WI38 (cell line): ENCODE measurements at regions not wholly inside any gene's neighbourhood (a gene's known extent, or its start where the extent isn't known, plus 50 kb on each side); places are given as distances from the start of the nearest gene placed in this dataset.

Experiments used
- H3K4me3 ChIP-seq: 2 replicates; pipeline ENCODE4 v1.5.1; 2011; ENCODE audit warnings: low read depth, mild to moderate bottlenecking, control low read depth, low read length
- CTCF ChIP-seq: IDR thresholded peaks from 2 replicates; pipeline ENCODE4 v1.5.1; 2012; ENCODE audit warnings: low read depth, mild to moderate bottlenecking, control low read depth, low read length

- TF ChIP-seq CTCF = no peak
These were observed 167.9 kb upstream of the KCNG1 start for GRCh38 chr20:51190783-51191180.

GRCh38 chr20:51189814-51190782 is 167.2 kb upstream of the KCNG1 start:
- H3K4me3 ChIP-seq = no peak overlapping the region
- TF ChIP-seq CTCF = no peak

More at GRCh38 chr20:51190783-51191180, 167.9 kb upstream of the KCNG1 start:
- H3K4me3 ChIP-seq = no peak overlapping the region

DNA sequence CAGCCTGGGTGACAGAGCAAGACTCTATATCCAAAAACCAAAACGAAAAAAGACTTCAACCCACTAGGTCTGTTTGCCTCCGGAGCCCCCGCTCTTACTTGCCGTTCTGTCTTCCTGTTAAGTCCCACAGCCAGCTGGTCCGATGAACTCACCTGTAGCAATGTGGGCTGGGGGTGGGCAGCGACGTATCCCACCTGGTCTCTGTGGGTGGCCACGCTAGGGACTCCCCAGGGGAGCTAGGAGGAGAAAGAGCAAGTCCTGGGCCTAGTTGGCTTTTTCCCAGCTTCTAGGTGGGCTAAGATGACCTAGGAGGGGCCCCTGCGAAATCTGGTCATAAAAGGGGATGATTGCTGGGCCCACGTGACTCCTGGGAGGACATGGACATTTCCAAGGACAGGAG is 166.0 kb upstream of the KCNG1 start:
- TF ChIP-seq CTCF = no peak
- no peak overlapping the region for H3K4me3 ChIP-seq

- TF ChIP-seq CTCF = no peak
- H3K4me3 ChIP-seq = no peak overlapping the region
These were observed 164.4 kb upstream of the KCNG1 start for GRCh38 chr20:51187261-51187660.

GRCh38 chr20:51185861-51186260 is 163.0 kb upstream of the KCNG1 start:
- no peak for TF ChIP-seq CTCF

GRCh38 chr20:51185277-51185676 is 162.4 kb upstream of the KCNG1 start:
- H3K4me3 ChIP-seq = no peak overlapping the region
- TF ChIP-seq CTCF = no peak

More at GRCh38 chr20:51185861-51186260, 163.0 kb upstream of the KCNG1 start:
- no peak overlapping the region for H3K4me3 ChIP-seq

DNA sequence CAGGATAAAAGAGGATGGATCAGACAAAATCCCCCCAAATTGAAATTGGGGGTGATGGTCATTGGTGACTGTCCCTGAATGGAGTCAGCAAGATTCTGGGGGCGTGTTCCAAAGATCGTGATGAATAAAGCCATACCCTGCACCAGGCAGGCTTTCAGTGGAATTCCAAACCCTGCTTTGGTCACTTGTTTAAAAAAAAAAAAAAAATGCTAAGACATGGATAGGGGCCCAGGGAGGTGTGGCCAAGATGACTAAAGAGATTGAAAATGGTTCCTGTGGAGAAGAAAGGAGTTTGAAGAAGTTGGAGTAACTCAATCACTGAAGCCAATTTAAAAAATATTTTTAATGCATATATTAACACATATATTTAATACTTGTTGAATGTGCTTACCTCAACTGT is 161.4 kb upstream of the KCNG1 start:
- H3K4me3 ChIP-seq = no peak overlapping the region

More for the DNA sequence above, 161.4 kb upstream of the KCNG1 start:
- no peak for TF ChIP-seq CTCF
